HG02884 (cell line): ENCODE measurements at regions not wholly inside any gene's neighbourhood (a gene's known extent, or its start where the extent isn't known, plus 50 kb on each side); places are given as distances from the start of the nearest gene placed in this dataset.
A peak's percentile ranks its signal among the peaks of the same experiment; 100 is the strongest.
"Not testable (repeated sequence)": the region's sequence is repeated elsewhere in the genome, so short reads cannot be mapped to it uniquely, and the experiment has no call there.

Experiments
- ATAC-seq: cut with Tn5 transposase; IDR thresholded peaks from one replicate; pipeline ENCODE4 v1.9.1; 2021; ENCODE audit warnings: mild to moderate bottlenecking, moderate library complexity; ENCODE audit not compliant: unreplicated experiment

DNA sequence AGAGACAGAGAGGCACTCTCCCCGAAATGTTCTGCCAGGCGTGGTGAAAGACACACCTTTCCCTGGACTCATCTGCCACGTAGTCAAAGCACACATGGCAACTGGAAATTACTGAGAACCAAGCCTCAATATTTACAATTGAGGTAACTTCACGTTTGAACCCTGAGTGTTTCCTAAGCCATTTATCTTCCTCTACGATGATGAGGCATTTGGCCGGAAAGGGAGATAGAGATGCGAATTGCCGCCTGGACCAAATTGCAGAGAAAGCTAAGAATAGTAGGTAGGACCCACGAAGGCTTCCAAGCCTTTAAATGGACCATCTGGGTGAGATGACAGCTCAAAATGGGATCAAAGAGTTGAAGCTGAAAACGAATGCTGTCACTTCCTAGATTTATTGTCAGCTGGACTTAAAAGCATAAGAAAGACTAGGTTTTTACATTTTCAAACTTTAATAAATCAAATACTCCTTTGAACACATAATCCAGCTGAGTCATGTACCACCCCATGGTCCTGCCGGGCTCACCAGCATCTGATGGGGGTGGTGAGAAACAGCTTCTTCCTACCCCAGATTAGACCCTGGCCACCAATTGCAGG, 135.6 kb upstream of the LYZL2 start:
- ATAC-seq, result no peak

DNA sequence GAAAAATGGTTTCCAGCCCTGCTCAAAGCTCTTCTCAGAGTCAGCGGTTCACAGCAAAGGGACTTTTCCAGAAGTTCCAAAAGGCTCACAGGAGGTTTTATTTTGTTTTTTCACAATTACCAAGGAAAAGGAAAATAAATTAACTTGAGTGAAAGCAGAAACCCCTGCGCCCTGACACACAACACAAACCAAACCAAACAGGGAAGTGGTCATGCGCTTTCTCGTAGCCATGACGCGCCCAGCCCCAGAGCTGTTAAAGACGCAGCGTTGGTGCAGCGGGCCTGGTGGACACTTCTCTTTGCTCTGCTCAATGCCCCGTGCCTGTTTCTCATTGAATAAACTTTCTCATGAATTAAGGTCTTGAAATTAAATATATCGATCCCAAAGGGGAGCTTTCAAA, 134.4 kb upstream of the LYZL2 start:
- ATAC-seq, result no peak

- no peak for ATAC-seq
These were observed 133.1 kb upstream of the LYZL2 start for GRCh38 chr10:30762620-30763019.

DNA sequence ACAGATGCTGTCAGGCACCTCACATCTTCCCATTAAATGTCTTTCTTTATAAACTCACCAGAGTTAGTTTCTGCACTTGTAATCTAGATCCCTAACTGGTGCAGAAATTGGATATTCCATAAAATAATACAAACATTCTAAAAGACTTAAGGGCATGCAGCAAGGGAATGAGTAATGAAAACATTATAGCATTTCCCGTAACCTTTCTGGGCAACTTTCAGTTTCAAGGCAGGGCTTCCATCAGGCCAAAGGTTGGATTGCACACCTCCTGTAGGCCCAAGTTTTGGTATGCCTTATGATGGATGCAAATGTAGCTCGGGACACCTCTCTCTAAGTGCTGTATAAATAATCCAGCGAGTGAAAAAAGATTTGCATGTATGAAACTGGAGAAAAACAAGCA, 129.9 kb upstream of the LYZL2 start:
- no peak for ATAC-seq

- no peak for ATAC-seq
These were observed 128.8 kb upstream of the LYZL2 start for GRCh38 chr10:30758338-30758737.

- ATAC-seq, result no peak
These were observed 127.3 kb upstream of the LYZL2 start for GRCh38 chr10:30756896-30757295.

- no peak for ATAC-seq
These were observed 126.6 kb upstream of the LYZL2 start for GRCh38 chr10:30756151-30756550.

- no peak for ATAC-seq
These were observed 125.9 kb upstream of the LYZL2 start for GRCh38 chr10:30755441-30755953.

DNA sequence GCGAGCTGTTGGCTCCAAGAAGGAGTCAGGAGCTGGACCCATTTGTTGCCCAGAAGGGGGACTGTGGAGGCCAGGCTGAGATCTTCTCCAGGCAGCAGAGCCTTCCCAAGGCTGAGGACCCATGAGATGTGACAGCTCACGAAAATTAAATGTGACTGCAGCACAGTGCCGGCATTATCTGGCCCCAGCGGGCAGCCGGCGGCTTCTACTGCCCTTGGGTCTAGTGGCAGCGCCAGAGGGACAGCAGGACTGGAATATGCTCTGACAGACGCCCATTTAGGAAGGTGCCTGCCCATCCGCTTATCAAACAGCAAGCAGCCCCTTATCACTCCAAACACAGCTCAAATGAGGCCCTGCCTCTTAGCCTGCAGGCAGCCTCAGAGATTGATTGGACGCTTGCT, 122.9 kb upstream of the LYZL2 start:
- no peak for ATAC-seq

DNA sequence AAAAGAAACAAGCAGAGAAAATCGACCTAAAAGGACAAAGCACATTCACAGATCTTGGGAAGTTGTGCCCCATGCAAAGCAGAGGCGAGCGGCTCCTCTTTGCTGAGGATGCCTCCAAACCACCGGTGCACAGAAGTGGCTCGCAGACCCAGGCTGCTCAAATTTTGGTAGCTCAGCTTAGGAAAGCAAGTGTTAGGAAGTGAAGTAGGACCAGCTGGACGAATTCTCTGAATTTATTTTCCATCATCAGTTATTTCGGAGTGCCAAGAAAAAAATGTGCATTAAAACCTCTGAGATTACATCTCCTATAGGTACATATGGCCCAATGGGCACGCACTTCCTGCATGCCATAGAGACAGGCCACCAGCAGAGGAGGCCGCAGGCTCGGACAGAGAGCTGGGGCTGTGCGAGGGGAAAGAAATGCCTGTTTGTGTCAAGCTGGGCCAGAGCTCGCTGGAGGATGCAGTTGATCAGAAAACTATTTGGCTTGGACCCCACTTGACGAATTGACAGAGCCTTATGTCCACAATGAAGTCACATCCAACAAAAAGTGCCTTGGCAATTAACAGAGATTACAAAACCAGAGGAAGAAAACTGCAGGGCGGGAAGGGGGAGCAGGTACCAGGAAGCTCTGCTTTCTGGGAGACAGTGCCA, 122.3 kb upstream of the LYZL2 start:
- no peak for ATAC-seq

GRCh38 chr10:30750971-30751677, 121.6 kb upstream of the LYZL2 start:
- ATAC-seq, result no peak

DNA sequence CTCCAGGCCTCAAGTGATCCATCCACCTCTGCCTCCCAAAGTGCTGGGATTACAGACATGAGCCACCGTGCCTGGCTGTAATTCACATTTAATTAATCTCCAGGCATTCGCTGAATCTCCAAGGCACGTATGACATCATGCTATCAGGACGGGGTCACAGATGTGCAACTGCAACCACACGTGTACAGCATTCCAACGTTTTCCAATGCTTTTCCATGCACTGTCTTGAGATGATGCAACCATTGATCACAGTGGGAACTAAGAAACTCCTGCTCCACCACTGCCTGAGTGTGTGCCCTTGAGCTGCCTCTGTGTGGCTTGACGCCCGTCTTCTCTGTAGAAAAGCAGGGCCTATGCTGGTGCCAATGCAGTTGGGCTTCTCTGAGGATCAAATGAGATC, 119.8 kb upstream of the LYZL2 start:
- no peak for ATAC-seq

GRCh38 chr10:30748152-30748973, 118.8 kb upstream of the LYZL2 start:
- ATAC-seq, result no peak

- ATAC-seq, result no peak
These were observed 118.1 kb upstream of the LYZL2 start for GRCh38 chr10:30747633-30748032.

- ATAC-seq, result no peak
These were observed 116.4 kb upstream of the LYZL2 start for GRCh38 chr10:30745953-30746352.

DNA sequence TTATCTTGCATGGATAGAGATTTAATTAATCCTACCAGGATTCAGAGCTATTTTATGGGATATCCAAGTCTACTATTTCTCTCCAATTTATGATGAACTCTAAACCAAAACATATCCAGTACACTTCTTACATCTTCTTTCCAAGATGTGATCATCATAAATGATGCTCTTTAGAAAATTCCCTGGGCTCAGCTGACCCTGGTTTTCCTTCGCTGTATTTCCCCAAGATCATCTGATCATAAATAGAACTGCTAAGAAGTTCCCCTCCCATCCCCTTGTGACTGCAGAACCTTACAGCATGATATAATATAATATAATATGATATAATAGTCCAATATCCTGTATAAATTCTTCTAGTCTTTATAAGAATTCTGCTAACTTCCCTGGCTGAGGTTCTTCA, 114.6 kb upstream of the LYZL2 start:
- no peak for ATAC-seq

DNA sequence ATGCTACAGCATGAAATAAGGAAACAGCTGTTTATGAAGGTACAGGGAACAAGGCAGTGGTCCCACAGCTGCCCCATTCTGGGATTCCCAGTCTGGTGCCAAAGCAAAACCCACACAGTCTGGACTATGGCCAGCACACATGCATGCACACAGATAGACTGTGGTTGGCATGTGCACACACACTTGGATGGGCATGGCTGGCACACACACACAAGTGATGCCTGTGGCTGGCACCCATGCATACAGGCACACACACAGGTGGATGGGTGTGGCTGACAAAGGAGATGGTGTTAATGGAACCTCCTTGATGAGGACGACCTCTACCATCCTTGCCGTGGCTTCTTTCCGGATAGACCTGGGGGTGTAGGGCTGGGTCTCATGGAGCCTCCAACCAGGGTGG, 114.0 kb upstream of the LYZL2 start:
- no peak for ATAC-seq

GRCh38 chr10:30742471-30742870, 112.9 kb upstream of the LYZL2 start:
- peak; percentile 67 for ATAC-seq

DNA sequence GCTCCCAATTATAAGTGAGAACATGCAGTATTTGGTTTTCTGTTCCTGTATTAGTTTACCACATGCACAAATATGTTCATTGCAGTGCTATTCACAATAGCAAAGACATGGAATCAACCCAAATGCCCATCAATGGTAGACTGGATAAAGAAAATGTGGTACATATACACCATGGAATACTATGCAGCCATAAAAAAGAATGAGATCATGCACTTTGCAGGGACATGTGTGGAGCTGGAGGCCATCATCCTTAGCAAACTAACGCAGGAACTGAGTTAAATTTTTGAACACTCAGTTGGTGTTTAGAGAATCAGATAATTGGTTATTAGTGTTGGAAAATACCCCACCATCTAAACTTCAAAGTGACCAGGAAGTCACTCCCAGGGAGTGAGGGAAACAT, 111.2 kb upstream of the LYZL2 start:
- ATAC-seq, result not testable (repeated sequence)

DNA sequence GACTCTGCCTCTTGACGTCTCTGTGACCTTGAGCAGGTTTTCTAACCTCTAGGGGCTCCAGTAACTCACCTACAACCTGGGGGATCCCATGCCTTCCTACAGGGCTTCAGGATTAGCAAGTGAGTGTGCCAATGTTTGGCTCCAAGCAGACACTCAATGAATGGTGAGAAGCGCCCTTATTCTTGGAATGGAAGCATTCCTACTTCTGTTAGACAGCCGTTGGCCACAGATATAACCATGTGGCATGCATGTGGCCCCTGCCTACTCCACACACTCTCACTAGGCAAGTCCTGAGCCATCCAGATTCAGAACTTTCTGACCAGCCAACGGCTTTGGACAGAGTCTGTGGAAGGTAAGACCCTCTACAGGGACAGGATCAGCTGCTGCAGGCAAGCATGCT, 108.9 kb upstream of the LYZL2 start:
- no peak for ATAC-seq

- peak; percentile 35 for ATAC-seq
These were observed 108.4 kb upstream of the LYZL2 start for GRCh38 chr10:30737931-30738391.
